GM21447 (cell line): ENCODE measurements at regions not wholly inside any gene's neighbourhood (a gene's known extent, or its start where the extent isn't known, plus 50 kb on each side); places are given as distances from the start of the nearest gene placed in this dataset.
"Not testable (repeated sequence)": the region's sequence is repeated elsewhere in the genome, so short reads cannot be mapped to it uniquely, and the experiment has no call there.

Experiments used
- ATAC-seq: cut with Tn5 transposase; IDR thresholded peaks from one replicate; pipeline ENCODE4 v1.9.1; 2021; ENCODE audit not compliant: unreplicated experiment

GRCh38 chr2:13968811-13969210 is 663.7 kb upstream of the LRATD1 start:
- no peak for ATAC-seq

GRCh38 chr2:13986119-13986720 is 646.3 kb upstream of the LRATD1 start:
- no peak for ATAC-seq

GRCh38 chr2:13996527-13996926 is 636.0 kb upstream of the LRATD1 start:
- no peak for ATAC-seq

GRCh38 chr2:14011190-14011589 is 621.3 kb upstream of the LRATD1 start:
- no peak for ATAC-seq

GRCh38 chr2:14015113-14015630 is 617.3 kb upstream of the LRATD1 start:
- no peak for ATAC-seq

GRCh38 chr2:14016289-14016955 is 616.1 kb upstream of the LRATD1 start:
- no peak for ATAC-seq

- ATAC-seq: no peak
Measured at GRCh38 chr2:14018620-14019019, 613.9 kb upstream of the LRATD1 start.

GRCh38 chr2:14023558-14023957 is 609.0 kb upstream of the LRATD1 start:
- no peak for ATAC-seq

- ATAC-seq: no peak
Measured at GRCh38 chr2:14039134-14039533, 593.4 kb upstream of the LRATD1 start.

- no peak for ATAC-seq
Measured at GRCh38 chr2:14047491-14047890, 585.0 kb upstream of the LRATD1 start.

GRCh38 chr2:14051401-14051800 is 581.1 kb upstream of the LRATD1 start:
- ATAC-seq: no peak

- ATAC-seq: no peak
Measured at GRCh38 chr2:14053105-14053504, 579.4 kb upstream of the LRATD1 start.

- ATAC-seq: no peak
Measured at GRCh38 chr2:14064346-14064745, 568.2 kb upstream of the LRATD1 start.

- ATAC-seq: no peak
Measured at GRCh38 chr2:14072338-14072737, 560.2 kb upstream of the LRATD1 start.

- no peak for ATAC-seq
Measured at GRCh38 chr2:14074691-14075090, 557.8 kb upstream of the LRATD1 start.

- no peak for ATAC-seq
Measured at GRCh38 chr2:14079576-14079975, 552.9 kb upstream of the LRATD1 start.

- no peak for ATAC-seq
Measured at GRCh38 chr2:14081521-14081920, 551.0 kb upstream of the LRATD1 start.

- no peak for ATAC-seq
Measured at GRCh38 chr2:14082640-14083039, 549.9 kb upstream of the LRATD1 start.

GRCh38 chr2:14094592-14094991 is 537.9 kb upstream of the LRATD1 start:
- no peak for ATAC-seq

GRCh38 chr2:14099101-14099500 is 533.4 kb upstream of the LRATD1 start:
- not testable (repeated sequence) for ATAC-seq

- no peak for ATAC-seq
Measured at GRCh38 chr2:14114275-14114674, 518.2 kb upstream of the LRATD1 start.

GRCh38 chr2:14120376-14120775 is 512.1 kb upstream of the LRATD1 start:
- ATAC-seq: no peak
